H1 (cell line): ENCODE measurements at regions not wholly inside any gene's neighbourhood (a gene's known extent, or its start where the extent isn't known, plus 50 kb on each side); places are given as distances from the start of the nearest gene placed in this dataset.

Experiments used
- CTCF ChIA-PET: fragments of 300-600 bp; sonication (Branson Sonifier 250); formaldehyde crosslinking; loops from one replicate; lab custom pipeline; 2021; ENCODE audit not compliant: partially characterized antibody; lab: Charles Lee
- POLR2A ChIA-PET: fragments of 300-600 bp; sonication (Branson Sonifier 250); formaldehyde crosslinking; loops from one replicate; lab custom pipeline; 2021; ENCODE audit warnings: inconsistent platforms; ENCODE audit not compliant: partially characterized antibody; lab: Charles Lee
- DNase-seq, 2 experiments: peaks; one replicate each; pipeline versions ENCODE4 v3.0.0 to v3.0.0-alpha.2; 2010 to 2022; ENCODE audit warnings: low spot score in 2 of 2, low read depth in 1 of 2, mixed read lengths in 1 of 2
- FAIRE-seq: peaks from 2 replicates; lab custom pipeline; 2011; peaks lifted over from hg19 to GRCh38; lab: Jason Lieb, UNC
- H2AFZ ChIP-seq: 2 replicates; pipeline ENCODE4 v1.8.1; 2012; ENCODE audit warnings: low read length, inconsistent platforms
- H2AK5ac ChIP-seq: 2 replicates; pipeline ENCODE4 v1.6.1; 2013; ENCODE audit warnings: low read depth, low read length
- H2BK120ac ChIP-seq: replicated peaks from 2 replicates; pipeline ENCODE3; 2013; ENCODE audit warnings: low read depth, low read length, inconsistent platforms
- H2BK12ac ChIP-seq: 2 replicates; pipeline ENCODE4 v1.6.1; 2013; ENCODE audit warnings: low read depth, low read length
- H2BK15ac ChIP-seq: 2 replicates; pipeline ENCODE4 v1.6.1; 2013; ENCODE audit warnings: low read length
- H2BK20ac ChIP-seq: 2 replicates; pipeline ENCODE4 v1.6.1; 2013; ENCODE audit warnings: low read length
- H2BK5ac ChIP-seq: 2 replicates; pipeline ENCODE4 v1.6.1; 2013; ENCODE audit warnings: low read depth, low read length
- H3K14ac ChIP-seq: 2 replicates; pipeline ENCODE4 v1.6.1; 2013; ENCODE audit warnings: inconsistent platforms; ENCODE audit not compliant: insufficient read length
- H3K18ac ChIP-seq: 2 replicates; pipeline ENCODE4 v1.6.1; 2013; ENCODE audit warnings: low read length; ENCODE audit errors: extremely low read depth
- H3K23ac ChIP-seq: 2 replicates; pipeline ENCODE4 v1.6.1; 2013; ENCODE audit warnings: inconsistent platforms; ENCODE audit not compliant: insufficient read length
- H3K23me2 ChIP-seq: 2 replicates; pipeline ENCODE4 v1.6.1; 2013; ENCODE audit warnings: low read depth, low read length
- H3K27ac ChIP-seq: 2 replicates; pipeline ENCODE4 v1.6.1; 2011; ENCODE audit warnings: low read depth, low read length, inconsistent platforms
- H3K27me3 ChIP-seq, 4 experiments: replicated peaks in 1 of 4; 1 replicate in 1 of 4; 2 replicates in 3 of 4; pipeline versions ENCODE4 v1.6.1 to v1.8.1; 2011 to 2013; ENCODE audit warnings: low read length in 3 of 4, mild to moderate bottlenecking in 3 of 4, inconsistent platforms in 2 of 4, mixed read lengths in 2 of 4, moderate library complexity in 1 of 4; ENCODE audit not compliant: control insufficient read depth in 3 of 4, insufficient read depth in 3 of 4; ENCODE audit errors: extremely low read depth in 1 of 4
- H3K36me3 ChIP-seq, 4 experiments: 2 replicates each; pipeline versions ENCODE4 v1.6.1 to v1.8.1; 2011 to 2013; ENCODE audit warnings: mild to moderate bottlenecking in 4 of 4, low read length in 3 of 4, moderate library complexity in 2 of 4, control low read depth in 1 of 4, inconsistent platforms in 1 of 4; ENCODE audit not compliant: insufficient read depth in 4 of 4, control insufficient read depth in 2 of 4
- H3K4ac ChIP-seq: replicated peaks from 2 replicates; pipeline ENCODE3; 2013; ENCODE audit warnings: low read length, low read depth, mixed read lengths, inconsistent platforms; ENCODE audit not compliant: insufficient read length
- H3K4me1 ChIP-seq, 4 experiments: replicated peaks in 1 of 4; 1 replicate in 1 of 4; 2 replicates in 3 of 4; pipeline versions ENCODE4 v1.6.1 to v1.8.1; 2011 to 2013; ENCODE audit warnings: low read length in 3 of 4, inconsistent platforms in 2 of 4, mixed read lengths in 1 of 4; ENCODE audit not compliant: insufficient read depth in 4 of 4, control insufficient read depth in 3 of 4
- H3K4me2 ChIP-seq, 2 experiments: 2 replicates each; pipeline versions ENCODE4 v1.6.1 to v1.8.1; 2011 to 2013; ENCODE audit warnings: low read depth in 2 of 2, low read length in 2 of 2, control low read depth in 1 of 2, inconsistent platforms in 1 of 2, mild to moderate bottlenecking in 1 of 2; ENCODE audit not compliant: insufficient read depth in 1 of 2
- H3K4me3 ChIP-seq, 4 experiments: fragments of 200-600, 300-600 bp in 1 of 4; sonication (generic), shearing (Covaris generic), sonication (Bioruptor Twin) in 1 of 4; 2 replicates each; pipeline versions ENCODE4 v1.5.1 to v1.8.1; 2011 to 2016; ENCODE audit warnings: low read length in 4 of 4, low read depth in 3 of 4, control low read depth in 2 of 4, inconsistent platforms in 2 of 4, mild to moderate bottlenecking in 2 of 4, mixed read lengths in 1 of 4, moderate library complexity in 1 of 4; ENCODE audit not compliant: insufficient read depth in 2 of 4; ENCODE audit errors: extremely low read depth in 1 of 4
- H3K56ac ChIP-seq: replicated peaks from 2 replicates; pipeline ENCODE3; 2013; ENCODE audit warnings: low read depth, mild to moderate bottlenecking, mixed read lengths, low read length, inconsistent platforms; ENCODE audit not compliant: insufficient read length
- H3K79me1 ChIP-seq: 2 replicates; pipeline ENCODE4 v1.6.1; 2013; ENCODE audit warnings: low read depth, low read length, control low read depth
- H3K79me2 ChIP-seq, 2 experiments: 2 replicates each; pipeline versions ENCODE4 v1.6.1 to v1.8.1; 2012 to 2013; ENCODE audit warnings: low read length in 2 of 2, mild to moderate bottlenecking in 2 of 2, inconsistent platforms in 1 of 2; ENCODE audit not compliant: insufficient read depth in 2 of 2, control insufficient read depth in 1 of 2
- H3K9ac ChIP-seq, 4 experiments: replicated peaks in 1 of 4; 1 replicate in 1 of 4; 2 replicates in 3 of 4; pipeline versions ENCODE4 v1.6.1 to v1.8.1; 2011 to 2013; ENCODE audit warnings: low read depth in 3 of 4, low read length in 3 of 4, control low read depth in 2 of 4, mild to moderate bottlenecking in 2 of 4, moderate library complexity in 2 of 4, inconsistent platforms in 1 of 4; ENCODE audit errors: extremely low read depth in 1 of 4
- H3K9me3 ChIP-seq, 2 experiments: 2 replicates each; pipeline versions ENCODE4 v1.6.1 to v1.8.1; 2012 to 2013; ENCODE audit warnings: mild to moderate bottlenecking in 2 of 2, moderate library complexity in 2 of 2, control low read depth in 1 of 2, inconsistent platforms in 1 of 2, low read depth in 1 of 2, low read length in 1 of 2, mixed read lengths in 1 of 2; ENCODE audit not compliant: insufficient read depth in 2 of 2
- H4K20me1 ChIP-seq, 2 experiments: replicated peaks in 1 of 2; 2 replicates each; pipeline versions ENCODE3 to v1.8.1; 2011 to 2013; ENCODE audit warnings: inconsistent platforms in 2 of 2, low read length in 2 of 2, mild to moderate bottlenecking in 1 of 2; ENCODE audit not compliant: insufficient read depth in 2 of 2, control insufficient read depth in 1 of 2
- H4K5ac ChIP-seq: 2 replicates; pipeline ENCODE4 v1.6.1; 2013; ENCODE audit warnings: low read length, low read depth, mixed read lengths, inconsistent platforms; ENCODE audit not compliant: insufficient read length
- H4K8ac ChIP-seq: 2 replicates; pipeline ENCODE4 v1.8.0; 2013; ENCODE audit warnings: mild to moderate bottlenecking, moderate library complexity, low read length, inconsistent platforms; ENCODE audit not compliant: insufficient read depth; ENCODE audit errors: extremely low read depth
- H4K91ac ChIP-seq: replicated peaks from 2 replicates; pipeline ENCODE3; 2013; ENCODE audit warnings: low read length, mixed read lengths, inconsistent platforms; ENCODE audit not compliant: insufficient read length
- CEBPB ChIP-seq: IDR thresholded peaks from 2 replicates; pipeline ENCODE4 v1.6.1; 2012; ENCODE audit warnings: low read depth, low read length
- FOSL1 ChIP-seq: IDR thresholded peaks from 2 replicates; pipeline ENCODE4 v1.6.1; 2011; ENCODE audit warnings: mild to moderate bottlenecking, low read depth, low read length, moderate library complexity; ENCODE audit not compliant: insufficient read depth
- SP2 ChIP-seq: IDR thresholded peaks from 2 replicates; pipeline ENCODE4 v1.6.1; 2012; ENCODE audit warnings: mild to moderate bottlenecking, low read length, inconsistent platforms
- TF ChIP-seq, protein P1 (sequence below): IDR thresholded peaks from 2 replicates; pipeline ENCODE4 v1.6.1; 2012; ENCODE audit warnings: low read length, inconsistent platforms

DNA sequence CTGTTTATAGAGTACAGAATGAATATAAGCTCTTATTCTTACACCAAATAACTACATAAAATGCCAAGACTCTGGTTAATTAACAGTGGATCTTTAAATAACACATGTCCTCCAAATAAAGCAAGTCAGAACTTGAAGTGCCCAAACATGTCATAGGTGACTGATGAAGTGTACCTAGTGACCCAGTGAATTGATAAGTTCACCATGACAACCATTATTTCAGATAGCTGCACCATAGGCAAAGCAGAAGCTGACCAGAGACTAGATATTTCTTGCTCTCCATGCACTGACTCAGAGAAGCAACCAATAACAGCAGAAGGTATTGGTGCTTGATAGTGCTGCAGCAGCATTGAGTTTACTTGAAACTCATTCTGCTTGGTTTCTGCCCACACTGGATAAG is 192.1 kb downstream of the DUSP10 start:
- Histone ChIP-seq H2BK15ac (no peak overlapping the region), H3K4ac (no peak overlapping the region), H2AK5ac (no peak overlapping the region), H2BK20ac (no peak overlapping the region), H3K4me2 (no peak overlapping the region), H3K27me3 (no peaks in the 10 kb centered on the region), H3K4me1 (no peaks in the 10 kb centered on the region), H4K5ac (no peak overlapping the region), H4K20me1 (no peaks in the 10 kb centered on the region), H3K79me2 (no peaks in the 10 kb centered on the region), H3K36me3 (no peaks in the 10 kb centered on the region), H2AFZ (no peak overlapping the region), H3K4me3 (no peak overlapping the region), H3K56ac (no peak overlapping the region), H2BK12ac (no peak overlapping the region), H3K79me1 (no peaks in the 10 kb centered on the region), H3K9ac (no peak overlapping the region), H2BK120ac (no peak overlapping the region), H3K14ac (no peak overlapping the region), H3K27ac (no peak overlapping the region), H4K8ac (no peak overlapping the region), H3K23ac (no peak overlapping the region), H4K91ac (no peak overlapping the region), H2BK5ac (no peak overlapping the region), H3K9me3 (no peaks in the 10 kb centered on the region; a peak in 1 of 4 replicates), H3K23me2 (no peaks in the 10 kb centered on the region), H3K18ac (no peak overlapping the region)
- FAIRE-seq: no peak
- DNase-seq: no peak
- ChIA-PET POLR2A (no interaction called here), CTCF (interaction anchor here (1.2 kb wide), 1 partner anchor 9 kb away, joined by 3 read pairs; no protein-coding TSS in a partner anchor)
- TF ChIP-seq CEBPB (no peak), FOSL1 (no peak), SP2 (no peak)
- TF ChIP-seq, protein P1, sequence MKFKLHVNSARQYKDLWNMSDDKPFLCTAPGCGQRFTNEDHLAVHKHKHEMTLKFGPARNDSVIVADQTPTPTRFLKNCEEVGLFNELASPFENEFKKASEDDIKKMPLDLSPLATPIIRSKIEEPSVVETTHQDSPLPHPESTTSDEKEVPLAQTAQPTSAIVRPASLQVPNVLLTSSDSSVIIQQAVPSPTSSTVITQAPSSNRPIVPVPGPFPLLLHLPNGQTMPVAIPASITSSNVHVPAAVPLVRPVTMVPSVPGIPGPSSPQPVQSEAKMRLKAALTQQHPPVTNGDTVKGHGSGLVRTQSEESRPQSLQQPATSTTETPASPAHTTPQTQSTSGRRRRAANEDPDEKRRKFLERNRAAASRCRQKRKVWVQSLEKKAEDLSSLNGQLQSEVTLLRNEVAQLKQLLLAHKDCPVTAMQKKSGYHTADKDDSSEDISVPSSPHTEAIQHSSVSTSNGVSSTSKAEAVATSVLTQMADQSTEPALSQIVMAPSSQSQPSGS: no peak
